ENCODE measurements at regions not wholly inside any gene's neighbourhood (a gene's known extent, or its start where the extent isn't known, plus 50 kb on each side); places are given as distances from the start of the nearest gene placed in this dataset.

- TF ChIP-seq CTCF (IDR thresholded peaks at IDR 0.05) = no peak
- no peak for DNase-seq (ENCODE audit: low spot score)
- no peaks in the 10 kb centered on the region for H3K9me3 ChIP-seq
- ATAC-seq (ENCODE audit: insufficient number of reproducible peaks, low FRiP score, low read depth) = no peak
- H3K4me1 ChIP-seq (ENCODE audit: control insufficient read depth in 1 of 2, low read depth in 2 of 2) = no peaks in the 10 kb centered on the region
- H3K4me3 ChIP-seq = no peak overlapping the region
- no peaks in the 10 kb centered on the region for H3K27me3 ChIP-seq (replicated peaks; ENCODE audit: insufficient read depth)
- H3K36me3 ChIP-seq = no peaks in the 10 kb centered on the region
- H3K27ac ChIP-seq = no peak overlapping the region
These were observed 252.4 kb downstream of the SEC23A start for GRCh38 chr14:38850664-38851063.

DNA sequence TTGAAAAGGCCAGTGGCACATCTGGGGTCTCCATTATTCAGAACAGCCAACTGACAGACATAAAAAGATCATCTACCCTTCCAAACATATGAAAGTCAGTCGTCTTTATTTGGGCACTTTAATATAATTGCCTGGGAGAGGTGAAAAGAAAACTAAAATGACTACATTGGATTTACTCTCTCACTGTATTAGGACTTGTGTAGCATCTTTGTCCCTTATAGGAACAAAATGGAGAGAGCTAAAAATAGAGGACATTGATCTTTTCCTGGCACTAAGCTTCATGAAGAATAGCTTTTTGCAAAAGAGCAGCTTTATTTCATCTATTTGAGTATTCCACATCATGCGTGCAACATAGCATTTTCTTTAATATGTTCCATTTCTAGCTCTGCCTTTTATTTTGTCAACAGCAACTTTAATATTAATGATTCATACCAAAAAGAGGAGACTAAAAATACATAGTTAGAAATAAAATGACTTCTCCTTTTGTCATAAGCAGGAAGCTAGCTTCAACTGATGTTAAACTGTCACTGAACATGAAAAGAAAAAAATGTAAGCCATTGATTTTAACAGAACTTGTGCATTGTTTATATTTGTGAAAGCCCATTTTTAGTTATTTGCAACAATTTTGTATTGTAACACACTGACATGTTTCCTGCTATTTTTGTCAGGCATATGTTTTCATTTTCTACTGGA lies 254.6 kb downstream of the SEC23A start:
- Histone ChIP-seq H3K9me3 (no peaks in the 10 kb centered on the region), H3K27me3 (replicated peaks; ENCODE audit: insufficient read depth) (no peaks in the 10 kb centered on the region), H3K36me3 (no peaks in the 10 kb centered on the region), H3K27ac (no peak overlapping the region), H3K4me1 (ENCODE audit: control insufficient read depth in 1 of 2, low read depth in 2 of 2) (no peaks in the 10 kb centered on the region), H3K4me3 (no peak overlapping the region)
- DNase-seq (ENCODE audit: low spot score) (no peak), ATAC-seq (ENCODE audit: insufficient number of reproducible peaks, low FRiP score, low read depth) (no peak)
- TF ChIP-seq CTCF (IDR thresholded peaks at IDR 0.05) = no peak

GRCh38 chr14:38847161-38847560 lies 255.9 kb downstream of the SEC23A start:
- Histone ChIP-seq H3K27ac (no peak overlapping the region), H3K36me3 (no peaks in the 10 kb centered on the region), H3K27me3 (replicated peaks; ENCODE audit: insufficient read depth) (no peaks in the 10 kb centered on the region), H3K4me1 (ENCODE audit: control insufficient read depth in 1 of 2, low read depth in 2 of 2) (no peaks in the 10 kb centered on the region), H3K9me3 (no peaks in the 10 kb centered on the region), H3K4me3 (no peak overlapping the region)
- ATAC-seq (ENCODE audit: insufficient number of reproducible peaks, low FRiP score, low read depth) (no peak), DNase-seq (ENCODE audit: low spot score) (no peak)
- TF ChIP-seq CTCF (IDR thresholded peaks at IDR 0.05) = no peak

GRCh38 chr14:38839694-38840365 lies 263.2 kb downstream of the SEC23A start:
- Histone ChIP-seq H3K9me3 (no peaks in the 10 kb centered on the region), H3K27me3 (replicated peaks; ENCODE audit: insufficient read depth) (no peaks in the 10 kb centered on the region), H3K4me3 (no peak overlapping the region), H3K4me1 (ENCODE audit: control insufficient read depth in 1 of 2, low read depth in 2 of 2) (peaks cover 0 to 5% of the 10 kb centered on the region in 2 donors), H3K36me3 (no peaks in the 10 kb centered on the region), H3K27ac (no peak overlapping the region)
- no peak for TF ChIP-seq CTCF (IDR thresholded peaks at IDR 0.05)
- ATAC-seq (ENCODE audit: insufficient number of reproducible peaks, low FRiP score, low read depth) (no peak), DNase-seq (ENCODE audit: low spot score) (no peak)

DNA sequence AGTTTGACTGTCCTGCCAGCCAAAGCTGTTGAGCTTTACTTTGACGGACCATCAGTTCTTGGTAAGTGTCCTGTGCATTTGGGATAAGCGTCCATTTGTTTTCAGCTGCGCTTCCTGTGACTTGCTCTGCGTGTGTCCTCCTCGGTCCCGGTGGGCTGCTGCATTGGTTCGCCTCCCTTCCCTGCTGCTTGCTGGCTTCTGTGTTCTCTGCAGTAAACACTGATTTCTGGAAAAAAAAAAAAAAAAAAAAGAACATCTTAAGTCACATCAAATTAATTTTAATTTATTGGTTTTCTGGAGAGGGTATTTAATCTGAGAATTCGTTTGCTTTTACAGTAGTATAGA lies 264.1 kb downstream of the SEC23A start:
- H3K4me3 ChIP-seq = no peak overlapping the region
- H3K36me3 ChIP-seq = no peaks in the 10 kb centered on the region
- no peaks in the 10 kb centered on the region for H3K27me3 ChIP-seq (replicated peaks; ENCODE audit: insufficient read depth)
- H3K27ac ChIP-seq = no peak overlapping the region
- DNase-seq (ENCODE audit: low spot score) (no peak), ATAC-seq (ENCODE audit: insufficient number of reproducible peaks, low FRiP score, low read depth) (no peak)
- H3K9me3 ChIP-seq = no peaks in the 10 kb centered on the region
- H3K4me1 ChIP-seq (ENCODE audit: control insufficient read depth in 1 of 2, low read depth in 2 of 2) = peaks cover 0 to 5% of the 10 kb centered on the region in 2 donors
- no peak for TF ChIP-seq CTCF (IDR thresholded peaks at IDR 0.05)
